Panc1 (cell line): ENCODE measurements at regions not wholly inside any gene's neighbourhood (a gene's known extent, or its start where the extent isn't known, plus 50 kb on each side); places are given as distances from the start of the nearest gene placed in this dataset.

Experiments used
- CTCF ChIP-seq: fragments of 450-650 bp; IDR thresholded peaks from 2 replicates; pipeline ENCODE4 v1.5.1; 2017; ENCODE audit warnings: mild to moderate bottlenecking
- POLR2AphosphoS5 ChIP-seq: IDR thresholded peaks from 2 replicates; pipeline ENCODE4 v1.6.1; 2012; ENCODE audit warnings: mild to moderate bottlenecking, low read depth, low read length, moderate library complexity
- REST ChIP-seq, 2 experiments: IDR thresholded peaks; 2 replicates each; pipeline ENCODE4 v1.6.1; 2011 to 2012; ENCODE audit warnings: low read depth in 2 of 2, control low read depth in 1 of 2, low read length in 1 of 2, mild to moderate bottlenecking in 1 of 2, moderate library complexity in 1 of 2; ENCODE audit not compliant: insufficient read depth in 1 of 2
- SIN3A ChIP-seq: IDR thresholded peaks from 2 replicates; pipeline ENCODE4 v1.6.1; 2012; ENCODE audit warnings: low read depth, mild to moderate bottlenecking, low read length, moderate library complexity, borderline replicate concordance; ENCODE audit not compliant: insufficient read depth
- TCF7L2 ChIP-seq: IDR thresholded peaks from 2 replicates; pipeline ENCODE4 v1.6.1; 2011; ENCODE audit warnings: mild to moderate bottlenecking, low read depth, low read length, inconsistent platforms

- TF ChIP-seq CTCF (peak; percentile 58), POLR2AphosphoS5 (no peak), REST (IDR thresholded peaks at IDR 0.05; ENCODE audit: insufficient read depth in 1 of 2, low read depth in 2 of 2, low read length in 1 of 2) (no peak), SIN3A (no peak), TCF7L2 (no peak)
These were observed 79.8 kb downstream of the SPANXN3 start for GRCh38 chrX:143437439-143437838.
